Large intestine (tissue), 3 donors: ENCODE measurements at regions not wholly inside any gene's neighbourhood (a gene's known extent, or its start where the extent isn't known, plus 50 kb on each side); places are given as distances from the start of the nearest gene placed in this dataset.

ENCODE experiments used
- DNase-seq, 2 donors: peaks; one replicate each; pipeline versions ENCODE4 v3.0.0 to v3.0.0-alpha.2; 2013
- H3K27ac ChIP-seq: one replicate; pipeline ENCODE4 v1.5.1; 2013; ENCODE audit warnings: low read length
- H3K27me3 ChIP-seq: 2 replicates; pipeline ENCODE4 v1.6.1; 2013; ENCODE audit warnings: low read length; ENCODE audit not compliant: control insufficient read depth, insufficient read depth
- H3K36me3 ChIP-seq: 2 replicates; pipeline ENCODE4 v1.6.1; 2013; ENCODE audit warnings: low read length; ENCODE audit not compliant: control insufficient read depth, insufficient read depth
- H3K4me1 ChIP-seq: one replicate; pipeline ENCODE4 v1.6.1; 2013; ENCODE audit warnings: low read length; ENCODE audit not compliant: control insufficient read depth, insufficient read depth
- H3K4me3 ChIP-seq: one replicate; pipeline ENCODE4 v1.5.1; 2013; ENCODE audit warnings: low read length
- H3K9me3 ChIP-seq: one replicate; pipeline ENCODE4 v1.6.1; 2013; ENCODE audit warnings: mild to moderate bottlenecking, low read depth, low read length, moderate library complexity; ENCODE audit not compliant: control insufficient read depth
- WGBS: methylation state at CpG from one replicate; pipeline ENCODE4 v1.1.5; 2013; ENCODE audit warnings: low lambda C conversion rate; ENCODE audit not compliant: insufficient coverage; 5-methylcytosine and 5-hydroxymethylcytosine counted together

GRCh38 chr1:59039551-59039950 lies 255.7 kb upstream of the JUN start:
- Histone ChIP-seq H3K36me3 (no peaks in the 10 kb centered on the region), H3K4me1 (peaks cover 21% of the 10 kb centered on the region), H3K27ac (no peak overlapping the region), H3K9me3 (no peaks in the 10 kb centered on the region), H3K4me3 (no peak overlapping the region), H3K27me3 (no peaks in the 10 kb centered on the region)
- WGBS: no CpG with 5 or more reads among the region's 5 CpGs
- DNase-seq: no peak

- no peaks in the 10 kb centered on the region for H3K9me3 ChIP-seq
- no peak for DNase-seq
- no peak overlapping the region for H3K27ac ChIP-seq
- 100% methylated on average over 1 of the region's 2 CpGs for WGBS
- no peaks in the 10 kb centered on the region for H3K27me3 ChIP-seq
- no peak overlapping the region for H3K4me3 ChIP-seq
- peaks cover 30% of the 10 kb centered on the region for H3K4me1 ChIP-seq
- H3K36me3 ChIP-seq: no peaks in the 10 kb centered on the region
Observed at GRCh38 chr1:59040486-59040885, 256.4 kb upstream of the FGGY start.

DNA sequence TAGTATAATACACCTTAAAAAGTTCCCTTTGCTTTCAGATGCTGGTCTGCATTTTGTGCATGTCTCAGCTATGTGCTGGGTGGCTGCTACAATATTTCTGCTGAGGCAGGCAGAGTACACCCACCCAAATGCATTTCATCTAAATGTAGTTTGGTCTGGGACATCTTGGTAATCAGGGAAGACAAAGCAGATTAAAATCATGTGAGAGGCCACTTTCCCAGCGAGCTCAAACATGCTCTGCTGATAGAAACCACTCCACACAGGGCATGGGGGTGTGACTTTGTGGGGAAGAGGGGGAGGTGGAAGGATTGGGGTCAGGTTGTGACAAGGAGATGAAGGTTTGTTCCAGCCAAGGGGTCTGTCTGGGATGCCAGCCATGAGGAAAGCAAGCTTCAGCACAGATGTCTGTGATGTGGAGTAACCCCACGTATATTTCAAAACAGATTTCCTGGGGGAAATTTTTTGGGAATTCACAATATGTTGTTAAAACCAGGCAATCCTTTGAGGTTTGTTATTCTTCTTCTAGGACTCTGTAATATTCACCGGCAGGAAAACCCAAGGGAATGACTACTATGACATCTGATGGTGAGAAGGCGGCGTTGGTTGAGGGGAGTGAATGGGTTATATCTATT lies 255.1 kb upstream of the FGGY start:
- H3K9me3 ChIP-seq: no peaks in the 10 kb centered on the region
- no peak overlapping the region for H3K4me3 ChIP-seq
- no peak for DNase-seq
- H3K4me1 ChIP-seq: peaks cover 34% of the 10 kb centered on the region
- no CpG with 5 or more reads among the region's 5 CpGs for WGBS
- peak overlapping the region; percentile 24 for H3K27ac ChIP-seq
- no peaks in the 10 kb centered on the region for H3K27me3 ChIP-seq
- no peaks in the 10 kb centered on the region for H3K36me3 ChIP-seq

DNA sequence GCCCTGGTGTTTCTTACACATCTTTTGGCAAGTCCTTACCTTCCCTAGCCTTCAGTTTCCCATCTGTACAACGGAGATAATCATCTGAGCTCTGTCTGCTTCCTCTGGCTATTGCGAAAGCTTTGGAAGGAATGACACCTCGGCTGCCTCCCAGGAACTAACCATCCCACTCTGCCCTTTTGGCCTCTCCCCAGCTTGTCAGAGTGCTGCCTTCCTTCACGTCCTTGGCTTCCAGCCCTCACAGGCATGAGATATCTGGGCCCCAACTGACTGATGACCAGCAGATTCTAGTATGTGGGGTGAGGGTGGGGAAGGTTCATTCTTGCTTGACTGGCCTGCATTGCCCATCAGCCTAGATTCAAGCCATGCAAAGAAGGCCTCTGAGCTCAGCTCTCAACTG lies 253.1 kb upstream of the FGGY start:
- DNase-seq: peak; percentile 93 to 97
- Histone ChIP-seq H3K27ac (peak overlapping the region; percentile 76), H3K9me3 (no peaks in the 10 kb centered on the region), H3K4me1 (peaks cover 37% of the 10 kb centered on the region), H3K4me3 (no peak overlapping the region), H3K36me3 (no peaks in the 10 kb centered on the region), H3K27me3 (no peaks in the 10 kb centered on the region)
- WGBS: no CpG with 5 or more reads among the region's 4 CpGs

GRCh38 chr1:59044535-59045121 lies 252.3 kb upstream of the FGGY start:
- peak in 1 of 2 donors; percentile 69 for DNase-seq
- Histone ChIP-seq H3K4me1 (peaks cover 37% of the 10 kb centered on the region), H3K27ac (peak overlapping the region; percentile 76), H3K36me3 (no peaks in the 10 kb centered on the region), H3K27me3 (no peaks in the 10 kb centered on the region), H3K9me3 (no peaks in the 10 kb centered on the region), H3K4me3 (no peak overlapping the region)
- no CpG with 5 or more reads among the region's 2 CpGs for WGBS

DNA sequence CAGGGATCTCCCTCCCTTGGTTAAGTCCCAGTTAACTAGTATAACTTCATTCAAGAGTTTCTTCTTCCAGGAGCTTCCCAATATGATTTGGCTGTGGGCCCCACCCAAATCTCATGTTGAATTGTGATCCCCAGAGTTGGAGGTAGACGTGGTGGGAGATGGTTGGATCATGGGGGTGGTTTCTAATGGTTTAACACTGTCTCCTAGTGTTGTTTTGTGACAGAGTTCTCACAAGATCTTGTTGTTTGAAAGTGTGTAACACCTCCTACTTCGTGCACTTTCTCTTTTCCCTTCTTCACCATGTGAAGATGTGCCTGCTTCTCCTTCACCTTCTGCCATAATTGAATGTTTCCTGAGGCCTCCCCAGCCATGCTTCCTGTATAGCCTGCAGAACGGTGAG lies 251.8 kb upstream of the FGGY start:
- Histone ChIP-seq H3K9me3 (no peaks in the 10 kb centered on the region), H3K4me3 (no peak overlapping the region), H3K4me1 (peaks cover 37% of the 10 kb centered on the region), H3K27me3 (no peaks in the 10 kb centered on the region), H3K36me3 (no peaks in the 10 kb centered on the region), H3K27ac (peak overlapping the region; percentile 76)
- DNase-seq: no peak
- 100% methylated on average over 1 of the region's 3 CpGs for WGBS

GRCh38 chr1:59045636-59046035 lies 251.3 kb upstream of the FGGY start:
- H3K27me3 ChIP-seq: no peaks in the 10 kb centered on the region
- no peak for DNase-seq
- peaks cover 37% of the 10 kb centered on the region for H3K4me1 ChIP-seq
- H3K27ac ChIP-seq: no peak overlapping the region
- no peaks in the 10 kb centered on the region for H3K36me3 ChIP-seq
- H3K9me3 ChIP-seq: no peaks in the 10 kb centered on the region
- no CpG with 5 or more reads among the region's 5 CpGs for WGBS
- no peak overlapping the region for H3K4me3 ChIP-seq

DNA sequence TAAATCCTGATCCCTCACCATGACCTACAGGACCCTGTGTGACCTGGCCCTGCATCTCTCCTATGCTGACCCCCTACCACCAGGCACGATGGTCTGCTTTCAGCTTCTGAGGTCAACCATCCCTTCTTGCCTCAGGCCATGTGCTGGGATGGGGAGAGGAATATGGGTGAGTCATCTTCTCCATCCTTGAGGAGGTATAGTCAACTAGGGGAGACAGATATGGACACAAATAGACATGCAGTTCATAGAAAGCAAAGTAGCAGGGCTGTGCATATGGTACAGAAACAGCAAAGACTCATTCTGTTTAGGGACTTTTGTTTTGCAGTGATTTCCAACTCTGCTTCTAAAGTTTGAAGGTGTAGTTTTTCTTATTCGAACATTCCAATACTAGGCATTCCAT lies 250.8 kb upstream of the FGGY start:
- Histone ChIP-seq H3K4me1 (peaks cover 37% of the 10 kb centered on the region), H3K27ac (no peak overlapping the region), H3K36me3 (no peaks in the 10 kb centered on the region), H3K4me3 (no peak overlapping the region), H3K27me3 (no peaks in the 10 kb centered on the region), H3K9me3 (no peaks in the 10 kb centered on the region)
- WGBS: no CpG with 5 or more reads among the region's 2 CpGs
- DNase-seq: no peak

GRCh38 chr1:59046730-59047157 lies 250.2 kb upstream of the FGGY start:
- no peaks in the 10 kb centered on the region for H3K27me3 ChIP-seq
- peak overlapping the region; percentile 22 for H3K27ac ChIP-seq
- no peaks in the 10 kb centered on the region for H3K36me3 ChIP-seq
- peaks cover 32% of the 10 kb centered on the region for H3K4me1 ChIP-seq
- WGBS: no CpG with 5 or more reads among the region's 2 CpGs
- DNase-seq: peak in 1 of 2 donors; percentile 77
- H3K9me3 ChIP-seq: no peaks in the 10 kb centered on the region
- no peak overlapping the region for H3K4me3 ChIP-seq

DNA sequence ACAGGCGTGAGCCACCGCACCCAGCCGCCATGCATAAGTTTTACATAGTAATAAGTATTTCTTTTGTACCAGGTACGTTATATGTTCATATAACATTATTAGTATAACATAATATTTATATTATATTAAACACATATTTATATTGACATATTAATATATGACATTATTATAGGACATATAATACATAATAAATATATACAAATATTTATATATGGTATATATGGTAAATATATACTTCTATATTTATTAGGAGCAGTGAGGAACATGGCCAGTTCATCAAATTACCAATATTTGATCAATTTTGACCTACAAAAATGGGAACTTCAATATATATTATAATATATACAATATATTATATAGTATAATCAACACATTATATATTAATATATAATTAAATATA lies 245.9 kb upstream of the FGGY start:
- Histone ChIP-seq H3K9me3 (no peaks in the 10 kb centered on the region), H3K4me1 (peaks cover 21% of the 10 kb centered on the region), H3K27me3 (no peaks in the 10 kb centered on the region), H3K36me3 (no peaks in the 10 kb centered on the region), H3K4me3 (no peak overlapping the region), H3K27ac (no peak overlapping the region)
- WGBS: no CpG with 5 or more reads among the region's 4 CpGs
- DNase-seq: no peak

GRCh38 chr1:59052166-59052590 lies 244.7 kb upstream of the FGGY start:
- Histone ChIP-seq H3K4me3 (no peak overlapping the region), H3K9me3 (no peaks in the 10 kb centered on the region), H3K36me3 (no peaks in the 10 kb centered on the region), H3K27me3 (no peaks in the 10 kb centered on the region), H3K4me1 (peaks cover 22% of the 10 kb centered on the region), H3K27ac (peak overlapping the region; percentile 21)
- no CpG with 5 or more reads among the region's 5 CpGs for WGBS
- DNase-seq: peak in 1 of 2 donors; percentile 28
